Tibial artery (tissue), 4 donors: ENCODE measurements at regions not wholly inside any gene's neighbourhood (a gene's known extent, or its start where the extent isn't known, plus 50 kb on each side); places are given as distances from the start of the nearest gene placed in this dataset.
"Not testable (repeated sequence)": the region's sequence is repeated elsewhere in the genome, so short reads cannot be mapped to it uniquely, and the experiment has no call there.

Source experiments
- DNase-seq, 2 donors: peaks; one replicate each; pipeline ENCODE4 v3.0.0-alpha.2; 2019
- H3K27ac ChIP-seq, 2 donors: fragments of 200-600 bp; sonication (generic) in 1 of 2; 1 replicate in 1 of 2; 2 replicates in 1 of 2; pipeline ENCODE4 v1.5.1; 2018 to 2019; ENCODE audit warnings: mild to moderate bottlenecking in 1 of 2
- H3K27me3 ChIP-seq, 2 donors: fragments of 200-600 bp; sonication (generic) in 1 of 2; one replicate each; pipeline versions ENCODE4 v1.5.1 to v1.6.0; 2016 to 2019
- H3K36me3 ChIP-seq, 3 donors: fragments of 200-600 bp; sonication (generic) in 2 of 3; one replicate each; pipeline ENCODE4 v1.5.1; 2016 to 2019; ENCODE audit warnings: mild to moderate bottlenecking in 2 of 3
- H3K4me1 ChIP-seq, 4 donors: fragments of 200-600 bp; sonication (generic) in 2 of 4; 1 replicate in 3 of 4; 2 replicates in 1 of 4; pipeline ENCODE4 v1.5.1; 2016 to 2019
- H3K4me3 ChIP-seq, 2 donors: fragments of 200-600 bp; sonication (generic) in 1 of 2; 1 replicate in 1 of 2; 2 replicates in 1 of 2; pipeline ENCODE4 v1.5.1; 2018 to 2019; ENCODE audit warnings: mild to moderate bottlenecking in 2 of 2
- H3K9me3 ChIP-seq, 3 donors: fragments of 200-600 bp; sonication (generic) in 1 of 3; one replicate each; pipeline ENCODE4 v1.5.1; 2016 to 2019
- intact Hi-C: fragments of 100-400 bp; cut with DNase I; formaldehyde crosslinking; loops from one replicate; pipeline ENCODE4 v1.15.0; 2023; ENCODE audit warnings: low total_unique reads
- TF ChIP-seq, protein P1 (sequence below), 2 experiments: fragments of 200-600 bp in 1 of 2; fragments of 450-650 bp in 1 of 2; IDR thresholded peaks; one replicate each; pipeline ENCODE4 v1.5.1; 2017 to 2019; ENCODE audit warnings: antibody characterized with exemption in 2 of 2, mild to moderate bottlenecking in 1 of 2, moderate library complexity in 1 of 2

DNA sequence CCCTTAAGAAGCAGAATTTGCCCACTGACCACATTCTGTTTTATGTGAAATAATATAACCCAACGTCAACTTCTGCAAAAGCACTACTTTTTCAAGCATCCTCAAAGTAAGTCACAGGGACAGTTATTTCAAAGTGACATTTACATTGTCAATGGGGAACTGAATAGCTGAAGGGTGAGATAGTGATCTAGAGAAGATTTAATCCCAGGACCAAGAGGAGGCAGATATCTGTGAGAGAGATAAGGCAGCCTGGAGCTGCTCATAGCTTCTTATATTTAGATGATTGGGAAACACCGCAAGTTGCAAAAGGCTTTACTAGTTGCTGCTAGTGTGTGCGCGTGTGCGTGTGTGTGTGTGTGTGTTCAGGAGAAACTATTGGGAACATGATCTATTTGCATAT lies 210.4 kb upstream of the RFX3 start:
- Histone ChIP-seq H3K9me3 (no peaks in the 10 kb centered on the region), H3K27me3 (no peaks in the 10 kb centered on the region), H3K4me1 (no peaks in the 10 kb centered on the region), H3K4me3 (no peak overlapping the region), H3K27ac (no peak overlapping the region), H3K36me3 (no peaks in the 10 kb centered on the region)
- intact Hi-C loops, result no loop called here
- DNase-seq, result no peak
- TF ChIP-seq, protein P1, sequence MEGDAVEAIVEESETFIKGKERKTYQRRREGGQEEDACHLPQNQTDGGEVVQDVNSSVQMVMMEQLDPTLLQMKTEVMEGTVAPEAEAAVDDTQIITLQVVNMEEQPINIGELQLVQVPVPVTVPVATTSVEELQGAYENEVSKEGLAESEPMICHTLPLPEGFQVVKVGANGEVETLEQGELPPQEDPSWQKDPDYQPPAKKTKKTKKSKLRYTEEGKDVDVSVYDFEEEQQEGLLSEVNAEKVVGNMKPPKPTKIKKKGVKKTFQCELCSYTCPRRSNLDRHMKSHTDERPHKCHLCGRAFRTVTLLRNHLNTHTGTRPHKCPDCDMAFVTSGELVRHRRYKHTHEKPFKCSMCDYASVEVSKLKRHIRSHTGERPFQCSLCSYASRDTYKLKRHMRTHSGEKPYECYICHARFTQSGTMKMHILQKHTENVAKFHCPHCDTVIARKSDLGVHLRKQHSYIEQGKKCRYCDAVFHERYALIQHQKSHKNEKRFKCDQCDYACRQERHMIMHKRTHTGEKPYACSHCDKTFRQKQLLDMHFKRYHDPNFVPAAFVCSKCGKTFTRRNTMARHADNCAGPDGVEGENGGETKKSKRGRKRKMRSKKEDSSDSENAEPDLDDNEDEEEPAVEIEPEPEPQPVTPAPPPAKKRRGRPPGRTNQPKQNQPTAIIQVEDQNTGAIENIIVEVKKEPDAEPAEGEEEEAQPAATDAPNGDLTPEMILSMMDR (IDR thresholded peaks at IDR 0.05), result no peak

DNA sequence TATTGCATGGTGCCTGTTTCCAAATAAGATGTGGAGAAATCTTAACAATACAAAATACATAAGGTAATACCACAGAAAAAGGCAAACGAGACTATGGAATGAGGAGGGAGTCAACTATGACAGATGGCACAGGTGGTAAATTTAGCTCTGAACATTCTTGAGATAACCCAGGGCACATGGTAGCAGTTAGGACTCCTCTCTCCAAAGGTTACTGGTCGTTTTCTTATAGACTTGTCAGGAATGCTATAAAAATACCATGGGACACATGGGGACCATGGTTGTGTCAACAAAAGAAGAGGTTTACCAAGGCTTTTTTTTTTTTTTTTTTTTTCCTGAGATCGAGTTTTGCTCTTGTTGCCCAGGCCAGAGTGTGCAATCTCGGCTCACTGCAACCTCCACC lies 209.4 kb upstream of the RFX3 start:
- TF ChIP-seq, protein P1 (IDR thresholded peaks at IDR 0.05), result no peak

DNA sequence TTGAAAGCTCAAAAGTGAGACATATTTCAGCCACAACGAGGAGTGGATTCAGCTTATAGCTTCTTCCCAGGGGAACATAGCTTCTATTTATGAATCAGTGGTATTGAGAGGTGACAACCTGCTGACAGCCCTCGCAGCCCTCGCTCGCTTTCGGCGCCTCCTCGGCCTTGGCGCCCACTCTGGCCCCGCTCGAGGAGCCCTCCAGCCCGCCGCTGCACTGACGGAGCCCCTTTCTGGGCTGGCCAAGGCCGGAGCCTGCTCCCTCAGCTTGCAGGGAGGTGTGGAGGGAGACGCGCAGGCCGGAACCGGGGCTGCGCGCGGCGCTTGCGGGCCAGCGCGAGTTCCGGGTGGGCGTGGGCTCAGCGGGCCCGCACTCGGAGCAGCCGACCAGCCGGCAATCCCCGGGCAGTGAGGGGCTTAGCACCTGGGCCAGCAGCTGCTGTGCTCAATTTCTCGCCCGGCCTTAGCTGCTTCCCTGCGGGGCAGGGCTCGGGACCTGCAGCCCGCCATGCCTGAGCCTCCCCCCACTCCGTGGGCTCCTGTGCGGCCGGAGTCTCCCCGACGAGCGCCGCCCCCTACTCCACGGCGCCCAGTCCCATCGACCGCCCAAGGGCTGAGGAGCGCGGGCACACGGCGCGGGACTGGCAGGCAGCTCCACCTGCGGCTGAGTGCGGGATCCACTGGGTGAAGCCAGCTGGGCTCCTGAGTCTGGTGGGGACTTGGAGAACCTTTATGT lies 207.9 kb upstream of the RFX3 start:
- H3K27me3 ChIP-seq, H3K4me1 ChIP-seq, H3K9me3 ChIP-seq, H3K4me3 ChIP-seq, intact Hi-C loops, H3K27ac ChIP-seq, H3K36me3 ChIP-seq, DNase-seq: not testable (repeated sequence)

More for the DNA sequence above, 209.4 kb upstream of the RFX3 start:
- Histone ChIP-seq H3K4me3 (no peak overlapping the region), H3K4me1 (no peaks in the 10 kb centered on the region), H3K27me3 (no peaks in the 10 kb centered on the region), H3K36me3 (no peaks in the 10 kb centered on the region), H3K27ac (no peak overlapping the region), H3K9me3 (no peaks in the 10 kb centered on the region)
- DNase-seq, result no peak
- intact Hi-C loops, result no loop called here

DNA sequence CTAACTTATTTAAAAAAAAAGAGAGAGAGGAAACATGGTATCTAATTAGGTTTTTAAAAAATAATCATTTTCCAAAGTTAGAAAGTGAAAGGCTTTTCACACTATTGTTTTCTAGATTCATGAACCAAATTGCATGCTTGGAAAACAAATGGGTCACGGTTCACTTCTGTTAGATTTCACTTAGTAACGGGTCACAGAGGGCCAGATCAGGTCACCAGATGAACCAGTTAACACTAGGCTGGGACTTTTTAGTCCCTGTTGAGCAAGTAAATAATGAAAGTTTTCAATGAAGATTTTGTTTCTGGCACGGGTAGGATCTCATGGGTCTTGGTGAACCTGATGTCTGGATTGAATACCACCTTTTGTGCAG lies 207.2 kb upstream of the RFX3 start:
- Histone ChIP-seq H3K4me3 (no peak overlapping the region), H3K27ac (no peak overlapping the region), H3K4me1 (no peaks in the 10 kb centered on the region), H3K27me3 (no peaks in the 10 kb centered on the region), H3K36me3 (no peaks in the 10 kb centered on the region), H3K9me3 (no peaks in the 10 kb centered on the region)
- DNase-seq, result no peak
- TF ChIP-seq, protein P1 (IDR thresholded peaks at IDR 0.05), result no peak
- intact Hi-C loops, result no loop called here

DNA sequence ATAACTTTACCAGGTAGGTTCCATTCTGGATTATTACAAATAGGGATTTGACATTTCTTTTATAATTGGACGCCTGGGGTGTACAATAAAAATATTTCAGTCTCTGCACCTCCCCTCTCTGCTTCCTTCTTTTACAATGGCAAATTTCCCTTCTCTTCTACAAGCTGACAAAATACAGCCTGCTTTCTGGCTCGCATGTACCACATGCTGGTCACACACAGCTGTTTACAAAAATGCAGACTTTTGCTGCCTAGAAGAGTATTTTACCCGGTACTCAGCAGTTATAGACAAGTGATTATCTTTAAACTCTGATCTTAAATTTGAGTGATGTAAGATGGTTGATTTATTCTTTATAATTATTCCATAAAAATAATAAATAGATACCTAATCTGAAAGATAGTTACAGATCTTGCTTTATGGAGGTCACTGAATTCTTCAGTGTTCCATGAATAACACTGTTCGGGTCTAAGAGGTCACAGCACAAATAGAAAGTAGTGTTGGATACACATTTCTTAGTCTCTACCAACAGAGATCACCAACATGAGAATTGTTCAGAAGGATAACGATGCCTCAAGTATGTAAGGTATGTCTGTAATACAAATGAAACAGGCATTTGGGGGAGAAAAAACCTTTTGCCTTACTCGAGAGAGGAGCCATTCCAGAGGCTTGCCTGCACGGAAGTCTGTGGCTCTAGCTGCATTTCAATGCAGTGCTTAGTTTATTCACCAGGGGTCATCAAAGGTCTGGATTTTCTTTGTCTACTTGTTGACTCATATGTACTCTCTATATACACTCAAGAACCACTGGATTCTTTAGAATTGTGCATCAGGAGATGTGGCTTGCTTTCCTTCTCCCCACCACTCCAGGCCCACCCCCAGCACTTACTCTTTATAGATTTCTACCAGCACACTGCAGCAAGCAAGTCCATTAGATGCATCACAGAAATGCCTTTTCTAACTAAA lies 206.6 kb upstream of the RFX3 start:
- no peak overlapping the region for H3K4me3 ChIP-seq
- TF ChIP-seq, protein P1 (IDR thresholded peaks at IDR 0.05), result peak; percentile 57 to 76
- no peaks in the 10 kb centered on the region for H3K9me3 ChIP-seq
- H3K27me3 ChIP-seq, result no peaks in the 10 kb centered on the region
- intact Hi-C loops, result no loop called here
- H3K4me1 ChIP-seq, result no peaks in the 10 kb centered on the region
- H3K27ac ChIP-seq, result no peak overlapping the region
- H3K36me3 ChIP-seq, result no peaks in the 10 kb centered on the region
- DNase-seq, result peak in 1 of 2 donors; percentile 63

DNA sequence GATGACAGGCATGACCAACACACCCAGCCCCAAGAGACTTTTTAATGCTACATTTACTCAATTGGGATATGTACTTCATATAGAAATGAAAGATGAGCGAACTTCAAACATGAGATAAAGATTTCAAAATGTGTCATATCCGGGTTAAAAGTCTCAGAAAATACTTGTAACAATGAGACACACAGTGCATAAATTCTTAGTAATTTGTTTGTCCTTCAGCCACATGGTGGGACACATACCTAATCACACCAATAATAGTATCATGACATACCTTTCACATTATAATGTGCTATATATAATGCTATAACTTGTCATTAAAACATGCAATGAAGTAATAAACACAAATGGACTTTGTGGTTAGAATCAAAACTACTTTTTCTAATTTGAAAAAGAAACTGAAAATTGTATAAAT lies 204.7 kb upstream of the RFX3 start:
- DNase-seq, result no peak
- Histone ChIP-seq H3K36me3 (no peaks in the 10 kb centered on the region), H3K27ac (no peak overlapping the region), H3K4me3 (no peak overlapping the region), H3K27me3 (no peaks in the 10 kb centered on the region), H3K9me3 (no peaks in the 10 kb centered on the region), H3K4me1 (no peaks in the 10 kb centered on the region)
- TF ChIP-seq, protein P1 (IDR thresholded peaks at IDR 0.05), result no peak
- intact Hi-C loops, result no loop called here
